GM18873 (cell line): ENCODE measurements at regions not wholly inside any gene's neighbourhood (a gene's known extent, or its start where the extent isn't known, plus 50 kb on each side); places are given as distances from the start of the nearest gene placed in this dataset.
"Not testable (repeated sequence)": the region's sequence is repeated elsewhere in the genome, so short reads cannot be mapped to it uniquely, and the experiment has no call there.

Experiments used
- ATAC-seq: cut with Tn5 transposase; IDR thresholded peaks from one replicate; pipeline ENCODE4 v1.9.1; 2021; ENCODE audit warnings: mild to moderate bottlenecking, moderate library complexity, moderate number of reproducible peaks; ENCODE audit not compliant: unreplicated experiment, low FRiP score

DNA sequence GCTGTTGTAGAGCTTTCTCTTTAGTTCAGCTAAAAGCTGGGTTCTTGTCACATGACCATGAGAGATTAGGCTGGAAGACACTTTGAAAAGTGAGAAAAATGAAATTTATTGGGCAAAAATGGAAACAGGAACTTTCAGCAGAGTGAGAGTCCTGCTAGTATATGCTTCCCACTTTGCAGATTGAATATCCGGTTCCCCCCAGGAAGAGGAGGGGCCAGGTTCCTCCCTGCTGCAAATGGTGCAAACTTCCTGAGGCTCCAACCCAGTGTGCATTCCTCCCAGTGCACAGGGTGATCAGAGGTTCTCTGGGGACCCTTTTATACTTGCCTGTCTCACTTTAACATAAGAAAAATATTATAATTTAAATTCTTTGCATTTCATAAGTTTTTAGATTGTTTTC lies 119.9 kb upstream of the SPIN4 start:
- no peak for ATAC-seq

DNA sequence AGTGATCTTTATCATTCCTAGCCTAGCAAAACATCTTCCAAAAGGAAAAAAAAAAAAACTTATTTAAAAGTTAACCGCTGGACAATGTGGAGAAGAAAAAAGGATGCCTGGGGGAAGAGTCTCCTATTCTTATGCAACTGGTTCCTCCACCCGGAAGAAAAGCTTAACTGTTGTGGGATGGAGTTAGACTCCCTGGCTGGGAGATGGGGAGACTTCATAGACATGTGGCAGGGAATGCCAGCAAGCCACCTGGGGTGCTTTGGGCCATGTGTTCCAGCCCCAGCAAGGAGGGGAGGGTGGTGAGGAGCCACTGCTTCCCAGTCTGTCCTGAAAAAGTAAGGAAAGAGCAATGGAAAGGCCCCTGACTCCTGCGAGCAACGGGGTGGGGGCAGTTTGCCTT lies 119.4 kb upstream of the SPIN4 start:
- ATAC-seq, result no peak

DNA sequence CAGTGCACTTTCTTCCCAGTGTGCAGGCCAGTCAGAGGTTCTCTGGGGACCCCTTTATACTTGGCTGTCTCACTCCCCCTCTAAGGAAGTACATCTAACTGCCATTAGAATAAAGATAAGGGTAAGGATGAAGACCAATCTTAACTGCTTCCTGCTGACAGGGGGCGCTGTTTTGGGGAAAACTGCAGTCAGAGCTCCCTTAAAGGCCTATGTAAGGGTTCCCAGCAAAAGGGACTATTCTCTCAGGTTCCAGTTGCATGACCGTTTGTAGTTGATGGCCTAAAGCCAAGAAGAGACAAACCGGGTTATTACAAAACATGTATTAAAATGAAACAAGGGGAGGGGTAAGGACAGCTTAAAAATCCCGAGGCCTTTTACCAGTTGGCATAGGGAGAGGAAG lies 115.6 kb upstream of the SPIN4 start:
- no peak for ATAC-seq

DNA sequence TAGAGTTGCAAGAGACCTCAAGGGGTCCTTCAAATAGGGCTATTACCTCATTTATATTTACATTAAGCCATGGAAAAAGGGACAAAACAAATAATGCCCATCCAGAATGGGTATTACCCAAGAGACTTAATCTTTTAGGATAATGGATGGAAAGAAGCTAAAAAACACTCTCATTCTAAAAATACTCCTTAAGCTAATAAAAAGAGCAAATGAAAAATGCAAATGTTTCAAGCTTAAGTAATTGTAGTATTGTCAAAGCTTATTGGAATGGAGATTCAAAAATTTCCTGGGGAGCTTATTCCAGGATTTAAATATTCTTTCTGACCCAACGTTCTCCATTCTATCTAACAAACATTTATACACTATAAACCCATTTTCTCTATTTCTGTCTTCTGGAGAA lies 107.8 kb upstream of the SPIN4 start:
- ATAC-seq, result no peak

DNA sequence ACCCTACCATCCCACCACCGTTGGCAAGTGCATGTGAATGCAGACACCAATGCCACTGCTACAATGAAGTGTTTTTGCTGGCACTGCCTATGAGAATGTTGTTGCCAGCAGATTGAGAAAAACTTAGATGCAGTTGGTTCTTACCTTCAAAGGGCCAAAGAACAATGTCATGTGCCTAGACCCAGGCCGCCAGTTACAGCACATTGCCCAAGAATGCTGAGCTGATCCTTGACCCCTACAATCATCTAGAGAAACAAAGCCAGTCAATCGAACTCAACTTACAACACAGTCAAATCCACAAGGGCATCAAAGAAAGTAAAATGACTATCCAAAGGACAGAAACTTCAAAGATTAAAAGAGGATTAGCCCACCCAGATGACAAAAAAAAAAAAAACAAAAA lies 102.4 kb upstream of the SPIN4 start:
- ATAC-seq, result no peak

DNA sequence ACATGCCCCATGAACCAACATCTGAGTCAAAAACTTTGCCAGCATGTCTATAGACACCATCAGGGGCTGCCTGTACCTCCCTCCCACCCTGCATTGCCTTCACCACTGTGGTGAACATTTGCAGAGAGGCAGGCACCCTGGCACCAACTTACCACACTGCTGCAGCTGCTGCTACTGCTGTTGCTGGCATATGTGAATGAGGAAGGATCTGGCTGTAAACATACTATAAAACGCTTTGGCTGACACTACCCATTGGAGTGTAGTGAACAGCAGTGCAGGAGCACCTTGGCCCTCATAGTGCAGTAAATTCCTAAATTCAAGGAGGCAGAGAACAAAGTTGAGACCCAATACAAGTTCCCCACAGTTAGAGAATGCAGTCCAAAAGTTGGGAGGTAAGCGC lies 90.6 kb upstream of the SPIN4 start:
- ATAC-seq, result no peak

DNA sequence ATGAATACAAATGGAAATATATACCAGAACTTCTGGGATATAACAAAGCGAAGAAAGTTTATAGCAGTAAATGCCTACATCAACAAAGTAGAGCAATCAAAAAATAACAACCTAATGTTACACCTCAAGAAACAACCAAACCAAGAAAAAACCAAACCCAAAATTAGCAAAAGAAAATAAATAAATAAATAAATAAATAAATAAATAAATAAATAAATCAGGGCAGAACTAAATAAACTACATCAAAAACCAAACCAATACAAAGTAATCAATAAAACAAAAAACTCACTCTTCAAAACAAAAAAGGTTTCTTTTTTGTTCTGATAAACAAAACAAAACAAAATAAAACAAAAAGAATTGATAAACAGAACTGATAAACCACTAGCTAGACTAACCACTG lies 88.4 kb upstream of the SPIN4 start:
- ATAC-seq, result no peak

DNA sequence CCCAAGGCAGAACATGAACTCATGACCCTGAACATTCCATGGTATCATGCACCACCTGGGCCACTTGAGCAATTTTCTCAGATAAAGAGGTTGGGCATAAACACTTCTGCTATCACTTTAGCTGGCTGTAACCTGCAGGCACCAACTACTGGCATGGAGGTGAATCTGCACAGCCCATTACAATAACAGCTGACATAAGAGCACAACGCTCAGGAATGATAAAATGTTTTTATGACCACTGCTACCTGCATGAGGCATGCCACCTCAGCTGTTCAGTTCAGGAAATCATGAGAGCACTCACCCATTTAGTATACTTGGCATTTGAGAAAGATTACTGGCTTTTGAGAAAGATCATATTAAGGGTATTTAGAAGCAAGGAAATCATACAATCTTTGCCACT lies 85.7 kb upstream of the SPIN4 start:
- no peak for ATAC-seq

DNA sequence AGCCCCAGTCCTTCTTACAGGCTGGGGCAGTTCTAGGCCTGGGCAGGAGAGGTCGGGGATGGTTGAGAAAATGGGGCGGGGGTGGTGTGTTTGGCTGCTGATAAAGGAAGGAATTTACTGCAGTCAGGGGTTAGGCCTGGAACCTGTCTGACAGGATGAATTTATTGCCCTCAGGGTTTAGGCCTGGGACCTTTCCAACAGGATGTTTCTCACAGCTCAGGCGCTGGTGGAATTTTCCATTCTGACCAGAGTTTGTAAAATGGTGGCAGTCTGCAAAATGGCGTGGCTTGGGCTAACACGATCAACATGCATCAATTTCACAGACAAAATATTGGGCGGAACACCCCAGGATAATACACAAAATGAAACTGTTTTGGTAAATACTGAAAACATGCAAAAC lies 83.5 kb upstream of the SPIN4 start:
- ATAC-seq, result no peak

DNA sequence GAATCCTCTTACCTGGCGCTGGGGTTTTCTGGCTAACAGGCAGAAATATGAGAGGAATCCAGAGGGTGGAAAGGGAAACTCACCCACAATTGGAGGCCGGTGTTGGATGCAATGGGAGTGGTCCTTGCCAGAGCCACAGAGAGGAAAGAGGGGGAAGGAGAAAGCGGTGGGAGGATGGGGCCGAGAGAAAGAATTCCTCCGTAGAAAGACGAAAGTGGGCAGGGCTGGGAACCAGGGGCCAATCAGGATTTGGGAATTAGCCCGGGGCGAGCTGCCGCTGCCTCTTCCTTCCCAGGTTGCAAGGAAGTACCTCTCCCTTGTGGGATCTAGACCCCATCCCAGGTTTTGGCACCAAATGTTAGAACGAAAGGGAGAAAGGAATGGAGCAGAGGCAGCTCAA lies 83.1 kb upstream of the SPIN4 start:
- no peak for ATAC-seq

DNA sequence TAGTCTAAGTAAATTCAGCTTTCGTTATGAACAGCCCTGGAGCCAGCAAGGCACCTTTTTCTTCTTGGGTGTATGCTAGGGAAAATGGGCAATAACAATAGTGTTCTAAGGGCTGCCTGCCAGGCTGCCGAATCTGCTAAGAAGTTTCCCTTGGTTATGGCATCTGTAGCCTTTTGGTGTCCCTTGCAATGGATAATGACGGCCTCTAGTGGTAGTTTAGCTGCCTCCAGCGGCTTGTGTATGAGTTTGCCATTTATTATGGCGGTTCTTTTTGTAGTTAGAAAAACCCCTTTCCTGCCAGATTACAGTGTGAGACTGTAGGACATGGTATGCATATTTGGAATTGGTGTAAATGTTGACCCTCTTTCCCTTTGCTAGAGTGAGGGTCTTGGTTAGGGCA lies 78.9 kb upstream of the SPIN4 start:
- no peak for ATAC-seq

DNA sequence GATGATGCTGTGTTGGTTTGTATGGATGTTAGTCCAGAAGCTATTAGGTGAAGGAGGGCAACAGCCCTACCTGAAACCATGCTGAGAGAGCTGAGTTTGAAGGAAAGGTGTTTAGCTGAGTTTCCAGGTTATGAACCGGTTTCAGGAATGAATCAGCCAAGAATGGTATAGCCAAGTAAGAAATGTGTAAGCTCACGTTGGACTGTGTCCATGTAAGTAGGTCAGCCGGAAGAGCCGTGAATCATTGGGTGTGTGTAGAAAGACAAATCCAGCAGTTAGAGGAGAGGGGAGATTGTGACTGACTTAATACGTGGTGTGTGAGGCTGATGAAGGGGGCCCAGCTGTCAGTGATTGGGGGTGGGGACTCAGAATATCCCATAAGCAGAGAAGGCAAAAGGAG lies 77.2 kb upstream of the SPIN4 start:
- no peak for ATAC-seq

DNA sequence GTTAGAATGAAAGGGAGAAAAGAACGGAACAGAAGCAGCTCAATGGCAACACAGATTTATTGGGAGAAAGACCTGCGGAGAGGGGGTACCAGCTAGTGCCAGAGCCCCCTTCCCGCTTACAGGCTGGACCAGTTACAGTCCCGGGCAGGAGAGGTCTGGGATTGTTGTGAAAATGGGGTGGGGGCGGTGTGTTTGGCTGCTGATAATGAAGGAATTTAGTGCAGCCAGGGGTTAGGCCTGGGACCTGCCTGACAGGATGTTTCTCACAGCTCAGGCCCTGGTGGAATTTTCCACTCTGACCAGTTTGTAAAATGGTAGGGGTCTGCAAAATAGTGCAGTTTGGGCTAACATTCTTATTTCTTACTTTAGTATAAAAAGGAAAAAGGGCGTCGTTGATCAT lies 75.4 kb upstream of the SPIN4 start:
- ATAC-seq, result no peak

DNA sequence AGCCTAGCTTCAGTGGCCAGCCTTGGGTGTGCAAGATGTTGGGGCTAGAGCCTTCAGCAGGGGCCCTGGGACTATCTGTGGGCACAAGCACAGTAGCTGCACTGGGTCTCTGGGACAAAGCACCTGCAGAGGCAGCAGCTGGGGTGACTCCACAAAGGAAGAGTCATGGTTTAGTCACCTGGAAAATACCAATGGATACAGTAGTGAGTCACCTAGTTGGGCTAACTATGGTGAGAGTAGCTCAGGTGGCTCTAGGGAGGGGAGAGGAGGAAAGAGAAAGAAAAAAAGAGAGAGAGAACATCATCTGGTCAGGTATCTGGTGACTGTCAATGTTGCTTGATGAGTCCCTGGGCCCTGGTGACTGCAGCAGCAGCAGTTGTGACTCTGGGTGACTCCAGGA lies 72.9 kb upstream of the SPIN4 start:
- ATAC-seq, result no peak

DNA sequence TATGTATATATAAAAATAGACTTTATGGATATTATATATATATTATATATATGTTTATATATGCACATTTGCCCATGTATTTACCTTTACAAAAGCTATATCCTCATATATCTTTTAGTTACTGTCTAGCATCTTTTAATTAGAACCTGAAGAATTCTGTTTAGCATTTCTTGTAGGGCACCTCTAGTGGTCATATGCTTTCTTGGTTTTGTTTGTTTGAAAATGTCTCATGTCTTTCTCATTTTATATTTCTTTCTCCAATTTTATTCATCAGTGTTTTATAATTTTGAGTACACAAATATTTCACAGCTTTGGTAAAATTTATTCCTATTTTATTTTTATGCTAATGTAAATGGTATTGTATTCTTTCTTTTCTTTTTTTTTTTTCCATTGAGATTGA lies 70.3 kb upstream of the SPIN4 start:
- ATAC-seq, result no peak

DNA sequence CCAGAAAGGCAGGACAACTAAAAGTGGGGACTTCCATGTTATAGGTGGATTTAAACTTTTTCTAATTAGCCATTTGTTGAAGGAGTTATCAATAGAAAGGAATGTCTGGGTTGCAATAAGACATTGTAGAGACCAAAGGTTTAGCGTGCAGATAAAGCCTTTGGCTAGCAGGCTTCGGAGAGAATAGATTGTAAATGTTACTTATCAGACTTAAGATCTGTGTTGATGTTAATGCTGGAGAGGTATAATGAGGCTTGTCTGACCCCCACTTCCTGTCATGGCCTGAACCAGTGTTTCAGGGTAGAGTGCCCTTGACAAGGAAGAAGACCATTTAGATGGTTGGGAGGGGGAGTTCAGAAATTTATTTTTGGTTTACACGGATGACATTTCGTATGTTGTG lies 67.1 kb upstream of the SPIN4 start:
- ATAC-seq, result no peak

DNA sequence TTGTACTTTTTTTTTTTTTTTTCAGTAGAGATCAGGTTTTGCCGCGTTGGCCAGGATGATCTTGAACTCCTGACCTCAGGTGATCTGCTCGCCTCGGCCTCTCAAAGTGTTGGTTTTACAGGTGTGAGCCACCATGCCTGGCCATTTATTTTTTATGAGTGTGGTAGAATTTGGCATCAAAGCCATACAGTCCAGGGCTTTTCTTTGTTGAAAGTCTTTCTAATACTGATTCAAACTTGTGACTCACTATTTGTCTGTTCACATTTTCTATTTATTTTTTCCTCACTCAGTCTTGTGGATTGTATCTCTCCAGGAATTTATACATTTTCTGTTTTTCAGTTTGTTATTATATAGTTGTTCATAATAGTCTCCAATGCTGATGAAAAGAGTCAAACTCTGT lies 66.5 kb upstream of the SPIN4 start:
- no peak for ATAC-seq

DNA sequence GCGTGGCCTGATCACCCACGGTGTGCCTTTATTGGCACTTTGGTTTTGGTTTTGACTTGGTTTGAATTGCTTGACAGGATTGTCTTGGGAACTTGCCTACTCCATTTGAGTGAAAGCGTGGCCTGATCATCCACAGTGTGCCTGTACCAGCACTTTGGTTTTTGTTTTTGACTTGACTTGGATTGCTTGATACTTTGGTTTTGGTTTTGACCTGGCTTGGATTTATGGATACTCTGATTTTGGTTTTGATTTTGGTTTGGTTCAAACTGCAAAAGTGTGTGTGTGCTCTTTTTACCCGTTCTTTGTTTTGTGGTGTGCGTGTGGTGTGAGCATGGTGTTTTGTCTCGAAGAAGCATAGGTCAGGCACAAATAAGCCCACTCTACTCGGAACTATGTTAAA lies 58.8 kb upstream of the SPIN4 start:
- not testable (repeated sequence) for ATAC-seq

DNA sequence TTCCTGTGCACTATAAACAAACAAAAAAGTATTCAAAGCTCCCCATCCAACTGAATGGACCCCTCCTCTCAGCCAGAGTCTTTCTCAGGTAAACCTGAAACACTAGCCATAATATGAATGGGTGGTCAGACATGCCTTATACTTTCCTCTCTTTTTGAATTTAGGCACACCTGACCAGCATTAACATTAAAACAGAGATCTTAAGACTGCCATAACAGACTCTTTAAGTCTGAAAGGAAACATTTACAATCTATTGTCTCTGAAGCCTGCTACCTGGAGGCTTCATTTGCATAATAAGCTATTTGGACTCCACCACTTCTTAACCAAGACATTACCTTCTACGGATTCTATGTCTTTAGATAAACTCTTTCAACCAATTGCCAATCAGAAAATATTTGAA lies 56.9 kb upstream of the SPIN4 start:
- ATAC-seq, result no peak

DNA sequence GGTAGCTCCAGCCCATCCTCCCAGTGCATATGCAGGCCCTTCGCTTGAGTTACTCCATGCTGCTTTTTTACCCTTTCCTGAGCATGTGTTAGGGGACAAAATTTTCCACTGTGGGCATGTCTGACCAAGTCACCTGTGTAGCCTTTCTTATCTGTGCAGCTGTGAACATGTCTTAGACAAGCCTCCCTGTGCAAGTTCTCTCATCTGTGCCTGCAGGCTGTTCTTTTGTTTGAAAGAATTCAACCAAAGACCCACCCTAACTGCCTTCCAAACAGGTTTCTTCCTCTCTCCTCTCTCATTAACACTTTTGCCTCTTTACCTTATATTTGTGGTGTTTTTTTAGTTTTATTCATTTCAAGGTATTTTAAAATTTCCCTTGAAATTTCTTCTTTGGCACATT lies 53.2 kb upstream of the SPIN4 start:
- no peak for ATAC-seq

DNA sequence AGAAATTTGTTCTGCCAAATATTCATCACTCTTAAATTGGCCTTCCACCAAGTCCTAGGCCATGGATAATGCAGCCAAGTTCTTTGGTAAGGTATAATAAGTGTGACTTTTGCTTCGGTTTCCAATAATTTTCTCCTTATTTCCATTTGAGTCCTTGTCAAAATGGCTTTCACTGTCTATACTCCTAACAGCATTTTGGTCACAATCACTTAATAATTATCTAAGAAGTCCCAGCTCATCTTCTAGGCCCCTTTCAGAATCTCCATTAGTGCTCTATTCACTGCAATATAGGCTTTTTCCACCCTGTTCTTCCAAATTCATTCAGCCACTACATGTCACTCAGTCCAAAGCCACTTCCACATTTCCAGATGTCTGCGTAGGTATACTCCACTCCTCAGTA lies 51.0 kb upstream of the SPIN4 start:
- no peak for ATAC-seq
